ENCODE measurements at regions not wholly inside any gene's neighbourhood (a gene's known extent, or its start where the extent isn't known, plus 50 kb on each side); places are given as distances from the start of the nearest gene placed in this dataset.
"Not testable (repeated sequence)": the region's sequence is repeated elsewhere in the genome, so short reads cannot be mapped to it uniquely, and the experiment has no call there.

GRCh38 chrY:10958122-10958521, 1430.4 kb downstream of the TSPY10 start:
- H3K36me3 ChIP-seq; intact Hi-C loops (cut with DNase I; ENCODE audit: low total_unique reads); H3K27ac ChIP-seq; H3K4me3 ChIP-seq; H3K4me1 ChIP-seq; DNase-seq; H3K27me3 ChIP-seq; H3K9me3 ChIP-seq: not testable (repeated sequence)

- no peaks in the 10 kb centered on the region for H3K9me3 ChIP-seq
- intact Hi-C loops (cut with DNase I; ENCODE audit: low total_unique reads), result no loop called here
- TF ChIP-seq CTCF (IDR thresholded peaks at IDR 0.05), result no peak
Observed at GRCh38 chrY:10973422-10973821, 1445.7 kb downstream of the TSPY10 start.

GRCh38 chrY:10986655-10987054, 1459.0 kb downstream of the TSPY10 start:
- H3K4me1 ChIP-seq, result no peaks in the 10 kb centered on the region
- H3K27me3 ChIP-seq, result no peaks in the 10 kb centered on the region
- TF ChIP-seq CTCF (IDR thresholded peaks at IDR 0.05), result no peak
- no peaks in the 10 kb centered on the region for H3K36me3 ChIP-seq
- no peak overlapping the region for H3K4me3 ChIP-seq
- H3K9me3 ChIP-seq, result no peaks in the 10 kb centered on the region
- no peak overlapping the region for H3K27ac ChIP-seq
- DNase-seq, result no peak
- intact Hi-C loops (cut with DNase I; ENCODE audit: low total_unique reads), result no loop called here

More at GRCh38 chrY:10973422-10973821, 1445.7 kb downstream of the TSPY10 start:
- H3K27me3 ChIP-seq, result no peaks in the 10 kb centered on the region
- H3K36me3 ChIP-seq, result no peaks in the 10 kb centered on the region
- H3K27ac ChIP-seq, result no peak overlapping the region
- no peak overlapping the region for H3K4me3 ChIP-seq
- peak in 1 of 2 donors; percentile 17 for DNase-seq
- H3K4me1 ChIP-seq, result no peaks in the 10 kb centered on the region

- Histone ChIP-seq H3K27ac (no peak overlapping the region), H3K36me3 (no peaks in the 10 kb centered on the region), H3K27me3 (no peaks in the 10 kb centered on the region), H3K4me3 (no peak overlapping the region), H3K9me3 (no peaks in the 10 kb centered on the region), H3K4me1 (no peaks in the 10 kb centered on the region)
- DNase-seq, result no peak
- intact Hi-C loops (cut with DNase I; ENCODE audit: low total_unique reads), result no loop called here
- TF ChIP-seq CTCF (IDR thresholded peaks at IDR 0.05), result no peak
Observed at GRCh38 chrY:10987626-10988025, 1459.9 kb downstream of the TSPY10 start.

DNA sequence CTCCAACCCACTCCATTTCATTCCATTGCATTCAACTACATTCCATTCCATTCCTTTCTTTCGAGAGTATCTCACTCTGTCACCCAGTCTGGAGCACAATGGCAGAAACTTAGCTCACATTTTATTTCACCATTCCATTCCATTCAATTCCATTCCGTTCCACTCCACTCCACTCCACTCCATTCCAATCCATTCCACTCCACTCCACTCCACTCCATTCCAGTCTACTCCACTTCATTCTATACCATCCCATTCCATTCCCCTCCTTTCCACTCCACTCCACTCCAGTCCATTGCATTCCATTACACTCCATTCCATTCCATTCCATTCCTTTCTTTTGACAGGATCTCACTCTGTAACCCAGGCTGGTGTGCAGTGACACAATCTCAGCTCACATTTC, 1466.3 kb downstream of the TSPY10 start:
- no peaks in the 10 kb centered on the region for H3K9me3 ChIP-seq
- H3K27me3 ChIP-seq, result no peaks in the 10 kb centered on the region
- H3K4me1 ChIP-seq, result no peaks in the 10 kb centered on the region
- H3K4me3 ChIP-seq, result no peak overlapping the region
- DNase-seq, result no peak
- TF ChIP-seq CTCF (IDR thresholded peaks at IDR 0.05), result no peak
- no peaks in the 10 kb centered on the region for H3K36me3 ChIP-seq
- H3K27ac ChIP-seq, result no peak overlapping the region
- intact Hi-C loops (cut with DNase I; ENCODE audit: low total_unique reads), result no loop called here

DNA sequence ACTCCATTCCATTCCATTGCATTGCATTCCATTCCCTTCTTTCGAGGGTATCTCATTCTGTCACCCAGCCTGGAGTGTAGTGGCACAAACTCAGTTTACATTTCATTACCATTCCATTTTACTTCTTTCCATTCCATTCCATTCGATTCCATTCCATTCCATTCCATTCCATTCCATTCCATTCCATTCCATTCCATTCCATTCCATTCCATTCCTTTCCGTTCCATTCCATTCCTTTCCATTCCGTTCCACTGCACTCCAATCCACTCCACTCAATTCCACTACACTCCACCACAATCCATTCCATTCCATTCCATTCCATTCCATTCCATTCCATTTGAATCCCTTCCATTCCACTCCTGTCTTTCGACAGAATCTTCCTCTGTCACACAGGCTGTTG, 1472.0 kb downstream of the TSPY10 start:
- H3K4me1 ChIP-seq; H3K9me3 ChIP-seq; intact Hi-C loops (cut with DNase I; ENCODE audit: low total_unique reads); H3K36me3 ChIP-seq; DNase-seq; H3K4me3 ChIP-seq; H3K27me3 ChIP-seq; H3K27ac ChIP-seq: not testable (repeated sequence)

DNA sequence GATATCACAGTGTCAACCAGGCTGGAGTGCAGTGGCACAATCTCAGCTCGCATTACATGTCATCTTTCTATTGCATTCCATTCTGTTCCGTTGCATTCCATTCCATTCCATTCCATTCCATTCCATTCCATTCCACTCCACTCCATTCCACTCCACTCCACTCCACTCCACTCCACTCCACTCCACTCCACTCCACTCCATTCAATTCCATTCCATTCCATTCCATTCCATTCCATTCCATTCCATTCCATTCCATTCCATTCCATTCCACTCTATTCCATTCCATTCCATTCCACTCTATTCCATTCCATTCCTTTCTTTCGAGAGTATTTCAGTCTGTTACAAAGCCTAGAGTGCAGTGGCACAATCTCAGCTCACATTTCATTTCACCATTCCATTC, 1486.5 kb downstream of the TSPY10 start:
- H3K4me3 ChIP-seq; DNase-seq; H3K27me3 ChIP-seq; H3K27ac ChIP-seq; H3K4me1 ChIP-seq; H3K9me3 ChIP-seq; intact Hi-C loops (cut with DNase I; ENCODE audit: low total_unique reads); H3K36me3 ChIP-seq: not testable (repeated sequence)
